Natural killer cell (primary cell): ENCODE measurements at regions not wholly inside any gene's neighbourhood (a gene's known extent, or its start where the extent isn't known, plus 50 kb on each side); places are given as distances from the start of the nearest gene placed in this dataset.

Source experiments
- ATAC-seq, 3 donors: fragments of 150-1000 bp in 2 of 3; fragments of 200-7000 bp in 1 of 3; cut with Tn5 transposase; 1 replicate in 1 of 3; 2 replicates in 2 of 3; pipeline ENCODE4 v1.10.0; 2021; ENCODE audit warnings: mild to moderate bottlenecking in 2 of 3, moderate library complexity in 2 of 3
- DNase-seq, 2 donors: peaks; one replicate each; pipeline versions ENCODE4 v3.0.0 to v3.0.0-alpha.2; 2013 to 2021; ENCODE audit warnings: mixed read lengths in 1 of 2
- H3K27ac ChIP-seq: one replicate; pipeline ENCODE4 v1.5.1; 2013; ENCODE audit warnings: mild to moderate bottlenecking, low read length
- H3K27me3 ChIP-seq: one replicate; pipeline ENCODE4 v1.6.1; 2013; ENCODE audit warnings: low read length; ENCODE audit not compliant: control insufficient read depth, insufficient read depth
- H3K36me3 ChIP-seq: one replicate; pipeline ENCODE4 v1.6.1; 2013; ENCODE audit warnings: low read length; ENCODE audit not compliant: control insufficient read depth, insufficient read depth
- H3K4me1 ChIP-seq: one replicate; pipeline ENCODE4 v1.6.1; 2013; ENCODE audit warnings: low read length; ENCODE audit not compliant: control insufficient read depth, insufficient read depth
- H3K4me3 ChIP-seq: one replicate; pipeline ENCODE4 v1.5.1; 2013; ENCODE audit warnings: low read length
- H3K9me3 ChIP-seq: one replicate; pipeline ENCODE4 v1.6.1; 2013; ENCODE audit warnings: low read length; ENCODE audit not compliant: control insufficient read depth, insufficient read depth
- H3K27ac Mint-ChIP-seq, 2 donors: one replicate each; pipeline ENCODE4 v1.8.0; 2022; ENCODE audit warnings: mild to moderate bottlenecking in 2 of 2, mixed read lengths in 2 of 2, moderate library complexity in 1 of 2
- H3K27me3 Mint-ChIP-seq, 2 donors: one replicate each; pipeline ENCODE4 v1.8.0; 2022; ENCODE audit warnings: low read depth in 2 of 2, mixed read lengths in 2 of 2
- H3K36me3 Mint-ChIP-seq: one replicate; pipeline ENCODE4 v1.8.0; 2022; ENCODE audit warnings: mixed read lengths
- H3K4me1 Mint-ChIP-seq, 2 donors: one replicate each; pipeline ENCODE4 v1.8.0; 2022; ENCODE audit warnings: mixed read lengths in 2 of 2
- H3K4me3 Mint-ChIP-seq: one replicate; pipeline ENCODE4 v1.8.0; 2022; ENCODE audit warnings: mild to moderate bottlenecking, moderate library complexity, mixed read lengths
- H3K9me3 Mint-ChIP-seq, 2 donors: one replicate each; pipeline ENCODE4 v1.8.0; 2022; ENCODE audit warnings: mixed read lengths in 2 of 2
- CTCF ChIP-seq: fragments of 200-600 bp; IDR thresholded peaks from one replicate; pipeline ENCODE4 v1.8.0; 2022; ENCODE audit warnings: antibody characterized with exemption
- WGBS: methylation state at CpG from one replicate; pipeline ENCODE4 v1.1.7; 2013; ENCODE audit warnings: missing lambda C conversion rate; ENCODE audit not compliant: insufficient coverage; 5-methylcytosine and 5-hydroxymethylcytosine counted together
- intact Hi-C: fragments of 100-400 bp; cut with micrococcal nuclease; formaldehyde crosslinking; loops from one replicate; pipeline ENCODE4 v1.14.2; 2022

- no peaks in the 10 kb centered on the region for H3K9me3 ChIP-seq
- H3K27me3 ChIP-seq, result no peaks in the 10 kb centered on the region
- Mint-ChIP-seq H3K9me3 (peaks cover 0 to 4% of the 10 kb centered on the region in 2 donors), H3K27me3 (peaks cover 0 to 8% of the 10 kb centered on the region in 2 donors), H3K4me1 (no peaks in the 10 kb centered on the region), H3K27ac (no peak overlapping the region), H3K4me3 (no peak overlapping the region), H3K36me3 (no peaks in the 10 kb centered on the region)
- intact Hi-C loops, result no loop called here
- no peaks in the 10 kb centered on the region for H3K36me3 ChIP-seq
- no peak for TF ChIP-seq CTCF
- no CpG with 5 or more reads among the region's 2 CpGs for WGBS
- no peak overlapping the region for H3K27ac ChIP-seq
- no peak for DNase-seq
- no peaks in the 10 kb centered on the region for H3K4me1 ChIP-seq
- H3K4me3 ChIP-seq, result no peak overlapping the region
- ATAC-seq, result no peak
These were observed 93.8 kb upstream of the FHIT start for GRCh38 chr3:61345020-61345419.

- no peaks in the 10 kb centered on the region for H3K9me3 ChIP-seq
- DNase-seq (no peak), ATAC-seq (no peak)
- H3K27me3 ChIP-seq, result no peaks in the 10 kb centered on the region
- TF ChIP-seq CTCF, result no peak
- Mint-ChIP-seq H3K27ac (no peak overlapping the region), H3K4me3 (no peak overlapping the region), H3K27me3 (peaks cover 0 to 8% of the 10 kb centered on the region in 2 donors), H3K36me3 (no peaks in the 10 kb centered on the region), H3K9me3 (peaks cover 0 to 2% of the 10 kb centered on the region in 2 donors), H3K4me1 (no peaks in the 10 kb centered on the region)
- no peak overlapping the region for H3K4me3 ChIP-seq
- H3K4me1 ChIP-seq, result no peaks in the 10 kb centered on the region
- H3K36me3 ChIP-seq, result no peaks in the 10 kb centered on the region
- no peak overlapping the region for H3K27ac ChIP-seq
- intact Hi-C loops, result no loop called here
These were observed 96.7 kb upstream of the FHIT start for GRCh38 chr3:61347981-61348380.

GRCh38 chr3:61349717-61350116 is 98.5 kb upstream of the FHIT start:
- no peak for ATAC-seq

More at GRCh38 chr3:61349717-61350116, 98.5 kb upstream of the FHIT start:
- no peaks in the 10 kb centered on the region for H3K4me1 ChIP-seq
- Mint-ChIP-seq H3K9me3 (peaks cover 0 to 2% of the 10 kb centered on the region in 2 donors), H3K36me3 (no peaks in the 10 kb centered on the region), H3K27me3 (peaks cover 0 to 8% of the 10 kb centered on the region in 2 donors), H3K27ac (no peak overlapping the region), H3K4me3 (no peak overlapping the region), H3K4me1 (peaks cover 0 to 3% of the 10 kb centered on the region in 2 donors)
- intact Hi-C loops, result no loop called here
- H3K4me3 ChIP-seq, result no peak overlapping the region
- no peaks in the 10 kb centered on the region for H3K27me3 ChIP-seq
- no peaks in the 10 kb centered on the region for H3K9me3 ChIP-seq
- DNase-seq, result no peak
- TF ChIP-seq CTCF, result no peak
- H3K36me3 ChIP-seq, result no peaks in the 10 kb centered on the region
- no peak overlapping the region for H3K27ac ChIP-seq
- WGBS, result 80% methylated on average over 4 of the region's 4 CpGs
